HEK293 (cell line): ENCODE measurements at regions not wholly inside any gene's neighbourhood (a gene's known extent, or its start where the extent isn't known, plus 50 kb on each side); places are given as distances from the start of the nearest gene placed in this dataset.

Experiments
- CTCF ChIA-PET: fragments of 350-600 bp; formaldehyde crosslinking; extraction: SDS; loops from one replicate; lab custom pipeline; 2021; ENCODE audit warnings: antibody characterized with exemption; lab: Yijun Ruan, JAX
- POLR2A ChIA-PET: fragments of 300-600 bp; formaldehyde crosslinking; extraction: SDS; loops from one replicate; lab custom pipeline; 2020; ENCODE audit warnings: antibody characterized with exemption, inconsistent platforms; lab: Yijun Ruan, JAX
- H3K27ac ChIP-seq: fragments of 200-500 bp; sonication (Bioruptor generic); 2 replicates; pipeline ENCODE4 v1.5.1; 2014; ENCODE audit warnings: low read depth, low read length, control low read depth, inconsistent platforms; ENCODE audit errors: extremely low read depth
- H3K36me3 ChIP-seq, 2 experiments: fragments of 200-500 bp in 1 of 2; sonication (Bioruptor generic) in 1 of 2; 1 replicate in 1 of 2; 2 replicates in 1 of 2; pipeline ENCODE4 v1.5.1; 2014 to 2017; ENCODE audit warnings: inconsistent platforms in 2 of 2, low read length in 2 of 2; ENCODE audit not compliant: control insufficient read depth in 2 of 2, insufficient read depth in 1 of 2
- H3K4me1 ChIP-seq: fragments of 200-500 bp; sonication (Bioruptor generic); 2 replicates; pipeline ENCODE4 v1.5.1; 2014; ENCODE audit warnings: mild to moderate bottlenecking, low read length, inconsistent platforms; ENCODE audit not compliant: control insufficient read depth, insufficient read depth
- H3K4me3 ChIP-seq: 2 replicates; pipeline ENCODE4 v1.5.1; 2011; ENCODE audit warnings: low read depth, mild to moderate bottlenecking, control low read depth, low read length, moderate library complexity
- H3K9me3 ChIP-seq: fragments of 200-500 bp; sonication (Bioruptor generic); 2 replicates; pipeline ENCODE4 v1.5.1; 2014; ENCODE audit warnings: low read depth, low read length, inconsistent platforms; ENCODE audit not compliant: control insufficient read depth, insufficient read depth
- EGR2 ChIP-seq: fragments of 450-650 bp; formaldehyde crosslinking; IDR thresholded peaks from 2 replicates; pipeline ENCODE4 v1.5.1; 2016; ENCODE audit warnings: low read depth, missing biosample characterization, missing genetic modification characterization
- KLF10 ChIP-seq: fragments of 450-650 bp; IDR thresholded peaks from 2 replicates; pipeline ENCODE4 v1.5.1; 2018; ENCODE audit warnings: missing biosample characterization, mild to moderate bottlenecking, missing genetic modification characterization
- KLF16 ChIP-seq: fragments of 450-650 bp; formaldehyde crosslinking; IDR thresholded peaks from 2 replicates; pipeline ENCODE4 v1.5.1; 2017; ENCODE audit warnings: missing biosample characterization, missing genetic modification characterization
- KLF8 ChIP-seq: fragments of 450-650 bp; formaldehyde crosslinking; IDR thresholded peaks from 2 replicates; pipeline ENCODE4 v1.5.1; 2016; ENCODE audit warnings: missing biosample characterization, missing genetic modification characterization
- REPIN1 ChIP-seq: fragments of 450-650 bp; formaldehyde crosslinking; IDR thresholded peaks from 2 replicates; pipeline ENCODE4 v1.5.1; 2017; ENCODE audit warnings: missing biosample characterization, missing genetic modification characterization, low read depth
- REST ChIP-seq: fragments of 450-650 bp; formaldehyde crosslinking; IDR thresholded peaks from 2 replicates; pipeline ENCODE4 v1.5.1; 2016; ENCODE audit warnings: missing biosample characterization, missing genetic modification characterization
- SP2 ChIP-seq: fragments of 450-650 bp; formaldehyde crosslinking; IDR thresholded peaks from 2 replicates; pipeline ENCODE4 v1.5.1; 2016; ENCODE audit warnings: missing biosample characterization, missing genetic modification characterization
- SP3 ChIP-seq: fragments of 450-650 bp; formaldehyde crosslinking; IDR thresholded peaks from 2 replicates; pipeline ENCODE4 v1.5.1; 2016; ENCODE audit warnings: missing biosample characterization, missing genetic modification characterization
- ZIC2 ChIP-seq: fragments of 450-650 bp; formaldehyde crosslinking; IDR thresholded peaks from 2 replicates; pipeline ENCODE4 v1.5.1; 2016; ENCODE audit warnings: missing biosample characterization, missing genetic modification characterization
- ZNF146 ChIP-seq: fragments of 450-650 bp; formaldehyde crosslinking; IDR thresholded peaks from 2 replicates; pipeline ENCODE4 v1.5.1; 2016; ENCODE audit warnings: missing biosample characterization, missing genetic modification characterization
- ZNF155 ChIP-seq: fragments of 450-650 bp; formaldehyde crosslinking; IDR thresholded peaks from 2 replicates; pipeline ENCODE4 v1.5.1; 2016; ENCODE audit warnings: missing biosample characterization, missing genetic modification characterization
- ZNF214 ChIP-seq: fragments of 450-650 bp; formaldehyde crosslinking; IDR thresholded peaks from 2 replicates; pipeline ENCODE4 v1.5.1; 2017; ENCODE audit warnings: missing biosample characterization, mild to moderate bottlenecking, missing genetic modification characterization, borderline replicate concordance
- ZNF24 ChIP-seq: fragments of 450-650 bp; formaldehyde crosslinking; IDR thresholded peaks from 2 replicates; pipeline ENCODE4 v1.5.1; 2016; ENCODE audit warnings: missing biosample characterization, missing genetic modification characterization
- ZNF391 ChIP-seq: fragments of 450-650 bp; formaldehyde crosslinking; IDR thresholded peaks from 2 replicates; pipeline ENCODE4 v1.5.1; 2016; ENCODE audit warnings: low read depth, missing biosample characterization, missing genetic modification characterization, borderline replicate concordance
- ZNF404 ChIP-seq: fragments of 450-650 bp; formaldehyde crosslinking; IDR thresholded peaks from 2 replicates; pipeline ENCODE4 v1.5.1; 2017; ENCODE audit warnings: missing biosample characterization, missing genetic modification characterization
- ZNF521 ChIP-seq: fragments of 450-650 bp; formaldehyde crosslinking; IDR thresholded peaks from 2 replicates; pipeline ENCODE4 v1.5.1; 2017; ENCODE audit warnings: missing biosample characterization, mild to moderate bottlenecking, missing genetic modification characterization
- ZNF571 ChIP-seq: fragments of 450-650 bp; formaldehyde crosslinking; IDR thresholded peaks from 2 replicates; pipeline ENCODE4 v1.5.0; 2017; ENCODE audit warnings: missing biosample characterization, missing genetic modification characterization
- ZNF624 ChIP-seq: fragments of 450-650 bp; formaldehyde crosslinking; IDR thresholded peaks from 2 replicates; pipeline ENCODE4 v1.5.1; 2017; ENCODE audit warnings: missing biosample characterization, missing genetic modification characterization
- ZNF670 ChIP-seq: fragments of 450-650 bp; formaldehyde crosslinking; IDR thresholded peaks from 2 replicates; pipeline ENCODE4 v1.5.1; 2016; ENCODE audit warnings: missing biosample characterization, missing genetic modification characterization, low read depth
- ZNF768 ChIP-seq: fragments of 450-650 bp; formaldehyde crosslinking; IDR thresholded peaks from 2 replicates; pipeline ENCODE4 v1.5.1; 2018; ENCODE audit warnings: missing biosample characterization, mild to moderate bottlenecking, missing genetic modification characterization
- ZNF830 ChIP-seq: fragments of 450-650 bp; IDR thresholded peaks from 2 replicates; pipeline ENCODE4 v1.5.0; 2018; ENCODE audit warnings: missing biosample characterization, missing genetic modification characterization, low read depth, mild to moderate bottlenecking, moderate library complexity
- TF ChIP-seq, protein P1 (sequence below): fragments of 450-650 bp; formaldehyde crosslinking; IDR thresholded peaks from 2 replicates; pipeline ENCODE4 v1.5.1; 2017; ENCODE audit warnings: missing biosample characterization, missing genetic modification characterization
- TF ChIP-seq, protein P2 (sequence below): fragments of 450-650 bp; IDR thresholded peaks from 2 replicates; pipeline ENCODE4 v1.5.1; 2018; ENCODE audit warnings: missing biosample characterization, mild to moderate bottlenecking, missing genetic modification characterization

DNA sequence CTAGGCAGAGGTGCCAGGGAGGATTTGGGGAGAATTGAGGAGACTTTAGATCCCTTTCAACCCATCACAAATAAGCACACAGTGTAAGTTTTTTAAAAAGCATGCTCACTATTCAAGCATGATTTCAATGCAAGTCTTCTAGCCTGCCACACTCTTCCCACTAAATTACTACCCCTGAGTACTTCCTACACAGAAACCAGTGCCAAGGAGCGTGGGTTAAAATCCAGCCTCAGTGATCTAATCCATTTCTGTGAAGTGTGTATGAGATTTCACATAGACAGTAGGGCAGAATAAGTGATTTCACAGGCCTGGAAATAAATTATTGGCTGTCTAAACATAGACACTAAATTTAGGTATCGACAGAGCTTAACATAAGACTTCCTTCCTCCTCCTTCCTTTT is 142.9 kb upstream of the ATP1B1 start:
- CTCF ChIA-PET: no interaction called here
- TF ChIP-seq EGR2 (tag by site-specific recombination): peak; percentile 30
- no peak for TF ChIP-seq ZNF404 (tag by site-specific recombination)
- no peak for TF ChIP-seq ZNF830 (tag by site-specific recombination)
- TF ChIP-seq ZNF571 (tag by site-specific recombination): no peak
- no peak for TF ChIP-seq KLF10 (tag by site-specific recombination)
- Histone ChIP-seq H3K9me3 (no peaks in the 10 kb centered on the region), H3K4me1 (no peaks in the 10 kb centered on the region; the same call in 1 of the 2 replicates), H3K27ac (no peak overlapping the region), H3K4me3 (no peak overlapping the region), H3K36me3 (no peaks in the 10 kb centered on the region)
- POLR2A ChIA-PET: no interaction called here

DNA sequence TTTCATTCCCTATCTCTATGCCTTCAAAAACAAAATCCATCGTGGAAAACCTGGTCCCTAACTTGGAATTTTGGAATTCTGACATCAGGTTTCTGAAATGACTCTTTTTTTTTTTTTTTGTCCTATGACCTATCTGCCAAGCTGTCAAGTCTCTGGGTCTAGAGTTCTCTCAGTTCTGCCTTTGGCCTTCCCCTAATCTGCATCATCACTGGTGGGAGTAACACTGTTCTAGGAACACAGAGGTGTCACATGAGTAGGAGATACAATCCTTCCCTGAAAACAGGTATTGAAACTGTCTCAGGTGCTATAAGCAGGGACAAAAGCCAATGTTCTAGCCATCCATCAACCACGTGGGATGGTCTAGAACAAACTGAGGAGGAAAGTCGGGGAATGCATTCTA is 142.0 kb upstream of the ATP1B1 start:
- ChIA-PET CTCF (no interaction called here), POLR2A (no interaction called here)
- no peaks in the 10 kb centered on the region for H3K4me1 ChIP-seq

More for the DNA sequence above, 142.0 kb upstream of the ATP1B1 start:
- H3K27ac ChIP-seq: no peak overlapping the region
- no peaks in the 10 kb centered on the region for H3K36me3 ChIP-seq
- no peak for TF ChIP-seq SP2 (tag by site-specific recombination)
- no peak for TF ChIP-seq ZNF214
- TF ChIP-seq, protein P1, sequence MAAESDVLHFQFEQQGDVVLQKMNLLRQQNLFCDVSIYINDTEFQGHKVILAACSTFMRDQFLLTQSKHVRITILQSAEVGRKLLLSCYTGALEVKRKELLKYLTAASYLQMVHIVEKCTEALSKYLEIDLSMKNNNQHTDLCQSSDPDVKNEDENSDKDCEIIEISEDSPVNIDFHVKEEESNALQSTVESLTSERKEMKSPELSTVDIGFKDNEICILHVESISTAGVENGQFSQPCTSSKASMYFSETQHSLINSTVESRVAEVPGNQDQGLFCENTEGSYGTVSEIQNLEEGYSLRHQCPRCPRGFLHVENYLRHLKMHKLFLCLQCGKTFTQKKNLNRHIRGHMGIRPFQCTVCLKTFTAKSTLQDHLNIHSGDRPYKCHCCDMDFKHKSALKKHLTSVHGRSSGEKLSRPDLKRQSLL (tag by site-specific recombination): no peak
- no peak for TF ChIP-seq ZNF146 (tag by site-specific recombination)
- no peak for TF ChIP-seq KLF8 (tag by site-specific recombination)
- TF ChIP-seq ZNF670 (tag by site-specific recombination): no peak
- no peak for TF ChIP-seq SP3
- TF ChIP-seq ZNF24: no peak
- TF ChIP-seq, protein P2, sequence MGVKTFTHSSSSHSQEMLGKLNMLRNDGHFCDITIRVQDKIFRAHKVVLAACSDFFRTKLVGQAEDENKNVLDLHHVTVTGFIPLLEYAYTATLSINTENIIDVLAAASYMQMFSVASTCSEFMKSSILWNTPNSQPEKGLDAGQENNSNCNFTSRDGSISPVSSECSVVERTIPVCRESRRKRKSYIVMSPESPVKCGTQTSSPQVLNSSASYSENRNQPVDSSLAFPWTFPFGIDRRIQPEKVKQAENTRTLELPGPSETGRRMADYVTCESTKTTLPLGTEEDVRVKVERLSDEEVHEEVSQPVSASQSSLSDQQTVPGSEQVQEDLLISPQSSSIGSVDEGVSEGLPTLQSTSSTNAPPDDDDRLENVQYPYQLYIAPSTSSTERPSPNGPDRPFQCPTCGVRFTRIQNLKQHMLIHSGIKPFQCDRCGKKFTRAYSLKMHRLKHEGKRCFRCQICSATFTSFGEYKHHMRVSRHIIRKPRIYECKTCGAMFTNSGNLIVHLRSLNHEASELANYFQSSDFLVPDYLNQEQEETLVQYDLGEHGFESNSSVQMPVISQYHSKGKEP: no peak
- no peak for TF ChIP-seq ZNF768
- no peak for TF ChIP-seq ZNF391 (tag by site-specific recombination)
- TF ChIP-seq ZNF155 (tag by site-specific recombination): no peak
- TF ChIP-seq ZNF521 (tag by site-specific recombination): no peak
- TF ChIP-seq ZIC2: no peak
- TF ChIP-seq ZNF624: no peak
- TF ChIP-seq REPIN1: no peak
- TF ChIP-seq REST: no peak
- TF ChIP-seq KLF16 (tag by site-specific recombination): no peak
- no peak overlapping the region for H3K4me3 ChIP-seq
- H3K9me3 ChIP-seq: no peaks in the 10 kb centered on the region
